ENCODE measurements at regions not wholly inside any gene's neighbourhood (a gene's known extent, or its start where the extent isn't known, plus 50 kb on each side); places are given as distances from the start of the nearest gene placed in this dataset.

- Mint-ChIP-seq H3K4me3 (no peak overlapping the region), H3K4me1 (ENCODE audit: low read depth) (peaks cover 52% of the 10 kb centered on the region), H3K27me3 (ENCODE audit: insufficient read depth) (no peaks in the 10 kb centered on the region), H3K27ac (peak overlapping the region; percentile 93), H3K9me3 (peaks cover 18% of the 10 kb centered on the region), H3K36me3 (ENCODE audit: low read depth) (peaks cover 39% of the 10 kb centered on the region)
- DNase-seq, result no peak
- TF ChIP-seq CTCF (IDR thresholded peaks at IDR 0.05), result no peak
These were observed 648.0 kb upstream of the GJE1 start for GRCh38 chr6:141484711-141485110.

DNA sequence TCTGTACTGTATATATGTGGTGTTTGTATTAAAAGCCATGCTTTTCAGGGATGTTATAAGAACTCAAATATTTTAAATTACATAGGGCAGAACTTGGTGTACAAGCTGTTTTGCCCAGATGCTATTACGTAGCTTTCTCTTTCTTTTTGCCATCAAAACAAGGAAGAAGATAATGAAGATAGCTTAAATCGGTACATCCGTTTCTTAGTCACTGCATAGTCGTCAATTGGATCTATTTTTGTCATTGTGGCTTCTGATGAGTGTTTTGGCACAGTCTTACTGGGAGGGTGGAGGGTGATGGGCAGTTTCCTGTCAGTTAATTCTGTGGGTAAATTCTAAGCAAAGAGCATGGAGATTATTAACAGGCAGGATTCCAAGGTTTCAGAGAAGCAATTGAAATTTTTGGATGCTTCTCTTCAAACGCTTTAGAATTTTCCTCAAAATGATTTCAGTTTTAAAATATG, 649.1 kb upstream of the GJE1 start:
- peaks cover 50% of the 10 kb centered on the region for H3K4me1 Mint-ChIP-seq (ENCODE audit: low read depth)
- TF ChIP-seq CTCF (IDR thresholded peaks at IDR 0.05), result no peak
- H3K4me3 Mint-ChIP-seq, result peak overlapping the region; percentile 83
- peak; percentile 96 for DNase-seq
- no peaks in the 10 kb centered on the region for H3K27me3 Mint-ChIP-seq (ENCODE audit: insufficient read depth)
- H3K36me3 Mint-ChIP-seq (ENCODE audit: low read depth), result peaks cover 50% of the 10 kb centered on the region
- peak overlapping the region; percentile 93 for H3K27ac Mint-ChIP-seq
- peaks cover 23% of the 10 kb centered on the region for H3K9me3 Mint-ChIP-seq

DNA sequence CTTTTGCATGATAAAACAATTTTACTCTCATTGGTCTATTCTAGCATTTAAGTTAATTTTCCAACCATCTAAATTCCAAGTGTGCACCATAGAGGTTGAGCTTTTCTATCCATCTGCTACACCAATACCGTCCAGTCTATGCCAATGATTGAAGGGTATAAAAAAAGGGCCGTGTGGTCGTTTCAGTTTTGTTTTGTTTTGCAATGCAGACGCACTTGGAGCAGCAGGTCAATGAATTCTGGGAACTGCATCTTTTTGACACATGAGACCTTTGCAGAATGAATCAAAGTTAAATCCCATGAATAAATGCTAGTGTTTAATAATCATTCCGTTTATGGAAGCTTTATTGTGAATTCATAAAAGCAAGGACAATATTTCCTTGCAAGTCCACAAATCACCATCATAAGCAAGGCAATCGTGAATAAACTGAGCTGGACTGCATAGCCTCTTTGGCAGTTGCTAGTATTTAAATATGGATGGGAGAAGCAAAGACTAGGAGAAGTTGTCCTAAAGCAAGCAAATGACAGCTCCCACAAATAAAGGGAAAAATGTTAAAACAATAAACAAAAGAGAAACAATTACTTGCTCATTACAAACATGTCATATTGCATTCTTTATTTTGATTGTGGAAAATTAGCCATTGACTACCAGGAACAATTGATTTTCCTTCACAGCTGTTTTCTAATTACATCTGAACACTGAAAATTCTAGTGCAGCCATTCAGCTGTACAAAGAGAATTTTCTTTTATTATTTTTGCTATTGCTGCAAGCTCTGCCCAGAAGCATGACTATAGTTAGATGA, 649.7 kb upstream of the GJE1 start:
- Mint-ChIP-seq H3K4me3 (peak overlapping the region; percentile 83), H3K27ac (peak overlapping the region; percentile 93), H3K36me3 (ENCODE audit: low read depth) (peaks cover 52% of the 10 kb centered on the region), H3K4me1 (ENCODE audit: low read depth) (peaks cover 44% of the 10 kb centered on the region), H3K9me3 (peaks cover 23% of the 10 kb centered on the region), H3K27me3 (ENCODE audit: insufficient read depth) (no peaks in the 10 kb centered on the region)
- no peak for DNase-seq
- no peak for TF ChIP-seq CTCF (IDR thresholded peaks at IDR 0.05)

- peaks cover 28% of the 10 kb centered on the region for H3K36me3 Mint-ChIP-seq (ENCODE audit: low read depth)
- H3K4me3 Mint-ChIP-seq, result no peak overlapping the region
- H3K4me1 Mint-ChIP-seq (ENCODE audit: low read depth), result peaks cover 31% of the 10 kb centered on the region
- no peak overlapping the region for H3K27ac Mint-ChIP-seq
- no peaks in the 10 kb centered on the region for H3K27me3 Mint-ChIP-seq (ENCODE audit: insufficient read depth)
- H3K9me3 Mint-ChIP-seq, result peaks cover 11% of the 10 kb centered on the region
- no peak for TF ChIP-seq CTCF (IDR thresholded peaks at IDR 0.05)
- DNase-seq, result no peak
These were observed 657.5 kb upstream of the GJE1 start for GRCh38 chr6:141475259-141475658.

DNA sequence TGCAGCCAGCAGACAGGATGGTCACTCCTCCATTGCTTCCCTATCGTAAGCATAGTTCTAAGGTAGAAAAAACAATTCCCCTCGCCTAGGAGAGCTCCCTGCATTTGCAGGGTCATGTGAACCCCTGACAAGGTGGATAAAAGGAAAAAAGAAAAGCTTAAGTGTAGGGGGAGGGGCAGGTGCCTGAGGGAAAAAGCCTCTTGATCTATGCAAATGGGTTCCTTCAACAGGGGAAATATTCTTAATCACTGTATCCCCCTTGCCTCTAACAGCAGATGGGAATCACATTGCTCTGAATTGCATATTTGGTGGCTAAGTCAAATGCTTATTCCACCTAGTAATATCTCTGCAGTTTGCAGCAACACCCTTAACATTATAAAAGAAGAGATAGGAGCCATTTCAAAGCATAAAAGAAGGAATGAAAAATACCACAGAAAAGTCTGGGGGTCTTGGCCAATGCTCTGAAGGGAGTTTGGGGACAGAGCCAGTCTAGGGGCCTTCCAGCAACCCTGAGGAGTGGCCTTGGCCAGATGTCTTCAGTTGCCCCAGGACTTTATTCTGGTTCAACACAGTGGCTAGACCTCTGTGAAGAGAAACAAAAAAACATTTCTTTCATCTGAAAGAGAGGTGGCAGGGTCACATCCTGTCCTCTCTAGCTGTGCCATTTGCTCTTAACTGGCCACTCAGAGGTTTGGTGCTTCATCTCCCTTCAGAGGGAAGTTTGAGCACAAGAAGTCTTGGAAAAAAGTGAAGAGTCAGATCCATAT, 660.4 kb upstream of the GJE1 start:
- no peak overlapping the region for H3K27ac Mint-ChIP-seq
- peaks cover 14% of the 10 kb centered on the region for H3K9me3 Mint-ChIP-seq
- peaks cover 40% of the 10 kb centered on the region for H3K4me1 Mint-ChIP-seq (ENCODE audit: low read depth)
- no peak overlapping the region for H3K4me3 Mint-ChIP-seq
- H3K27me3 Mint-ChIP-seq (ENCODE audit: insufficient read depth), result no peaks in the 10 kb centered on the region
- peaks cover 19% of the 10 kb centered on the region for H3K36me3 Mint-ChIP-seq (ENCODE audit: low read depth)
- TF ChIP-seq CTCF (IDR thresholded peaks at IDR 0.05), result no peak
- DNase-seq, result no peak

Measured in HFFc6 (cell line).